Progenitor cell of endocrine pancreas (in vitro differentiated cells): ENCODE measurements at regions not wholly inside any gene's neighbourhood (a gene's known extent, or its start where the extent isn't known, plus 50 kb on each side); places are given as distances from the start of the nearest gene placed in this dataset.

Experiments used
- DNase-seq: peaks from one replicate; pipeline ENCODE4 v3.0.0; 2021; ENCODE audit warnings: low spot score; ENCODE audit not compliant: unreplicated experiment
- H3K27ac Mint-ChIP-seq: 2 replicates; pipeline ENCODE4 v1.8.0; 2021; ENCODE audit warnings: mild to moderate bottlenecking, moderate library complexity, mixed read lengths
- H3K27me3 Mint-ChIP-seq: 2 replicates; pipeline ENCODE4 v1.8.0; 2021; ENCODE audit warnings: mixed read lengths
- H3K36me3 Mint-ChIP-seq: 2 replicates; pipeline ENCODE4 v1.8.0; 2022; ENCODE audit warnings: mixed read lengths; ENCODE audit not compliant: insufficient read depth
- H3K4me1 Mint-ChIP-seq: 2 replicates; pipeline ENCODE4 v1.8.0; 2021; ENCODE audit warnings: low read depth, mixed read lengths
- H3K4me3 Mint-ChIP-seq: 2 replicates; pipeline ENCODE4 v1.8.0; 2021; ENCODE audit warnings: low read depth, mild to moderate bottlenecking, moderate library complexity, mixed read lengths
- H3K9me3 Mint-ChIP-seq: 2 replicates; pipeline ENCODE4 v1.8.0; 2021; ENCODE audit warnings: low read depth, mixed read lengths
- CTCF ChIP-seq: fragments of 200-600 bp; sonication (generic); IDR thresholded peaks from one replicate; pipeline ENCODE4 v1.5.0; 2021; ENCODE audit warnings: antibody characterized with exemption, mild to moderate bottlenecking; ENCODE audit not compliant: unreplicated experiment

GRCh38 chr3:22306454-22306853 is 555.4 kb upstream of the ZNF385D start:
- no peak for DNase-seq
- Mint-ChIP-seq H3K36me3 (no peaks in the 10 kb centered on the region), H3K4me1 (peaks cover 8% of the 10 kb centered on the region), H3K27ac (peak overlapping the region; percentile 2), H3K4me3 (no peak overlapping the region), H3K27me3 (no peaks in the 10 kb centered on the region), H3K9me3 (peaks cover 6% of the 10 kb centered on the region)
- TF ChIP-seq CTCF, result no peak

- no peak for DNase-seq
- Mint-ChIP-seq H3K4me1 (peaks cover 8% of the 10 kb centered on the region), H3K9me3 (no peaks in the 10 kb centered on the region), H3K27ac (no peak overlapping the region), H3K4me3 (no peak overlapping the region), H3K36me3 (no peaks in the 10 kb centered on the region), H3K27me3 (no peaks in the 10 kb centered on the region)
- TF ChIP-seq CTCF, result no peak
Measured at GRCh38 chr3:22308871-22309270, 557.9 kb upstream of the ZNF385D start.

- Mint-ChIP-seq H3K4me3 (no peak overlapping the region), H3K27me3 (no peaks in the 10 kb centered on the region), H3K4me1 (peaks cover 7% of the 10 kb centered on the region), H3K27ac (no peak overlapping the region), H3K9me3 (no peaks in the 10 kb centered on the region), H3K36me3 (no peaks in the 10 kb centered on the region)
- no peak for DNase-seq
- TF ChIP-seq CTCF, result no peak
Measured at GRCh38 chr3:22315925-22316324, 564.9 kb upstream of the ZNF385D start.

- Mint-ChIP-seq H3K36me3 (no peaks in the 10 kb centered on the region), H3K27me3 (no peaks in the 10 kb centered on the region), H3K27ac (no peak overlapping the region), H3K9me3 (no peaks in the 10 kb centered on the region), H3K4me3 (no peak overlapping the region), H3K4me1 (peaks cover 7% of the 10 kb centered on the region)
- DNase-seq, result no peak
- no peak for TF ChIP-seq CTCF
Measured at GRCh38 chr3:22318325-22318724, 567.3 kb upstream of the ZNF385D start.

- H3K27me3 Mint-ChIP-seq, result no peaks in the 10 kb centered on the region
- no peak for TF ChIP-seq CTCF
- DNase-seq, result no peak
- H3K4me3 Mint-ChIP-seq, result no peak overlapping the region
- no peak overlapping the region for H3K27ac Mint-ChIP-seq
- H3K4me1 Mint-ChIP-seq, result peaks cover 7% of the 10 kb centered on the region
- no peaks in the 10 kb centered on the region for H3K9me3 Mint-ChIP-seq
- no peaks in the 10 kb centered on the region for H3K36me3 Mint-ChIP-seq
Measured at GRCh38 chr3:22319446-22319845, 568.4 kb upstream of the ZNF385D start.

GRCh38 chr3:22322861-22323260 is 571.9 kb upstream of the ZNF385D start:
- TF ChIP-seq CTCF, result no peak
- Mint-ChIP-seq H3K27ac (no peak overlapping the region), H3K36me3 (no peaks in the 10 kb centered on the region), H3K4me1 (peaks cover 7% of the 10 kb centered on the region), H3K4me3 (no peak overlapping the region), H3K27me3 (no peaks in the 10 kb centered on the region), H3K9me3 (no peaks in the 10 kb centered on the region)
- no peak for DNase-seq
